Adrenal gland (tissue), 5 donors: ENCODE measurements at regions not wholly inside any gene's neighbourhood (a gene's known extent, or its start where the extent isn't known, plus 50 kb on each side); places are given as distances from the start of the nearest gene placed in this dataset.

Experiments used
- POLR2A ChIP-seq, 2 donors: fragments of 450-650 bp; IDR thresholded peaks; one replicate each; pipeline ENCODE4 v1.6.1; 2017; ENCODE audit warnings: antibody characterized with exemption in 2 of 2, mild to moderate bottlenecking in 2 of 2, moderate library complexity in 1 of 2
- TF ChIP-seq, protein P1 (sequence below), 6 experiments: fragments of 450-650 bp in 4 of 6; fragments of 200-600 bp in 2 of 6; sonication (generic) in 1 of 6; IDR thresholded peaks; 1 replicate in 5 of 6; 2 replicates in 1 of 6; pipeline versions ENCODE4 v1.5.1 to v1.8.0; 2016 to 2021; ENCODE audit warnings: antibody characterized with exemption in 6 of 6, mild to moderate bottlenecking in 2 of 6, moderate library complexity in 1 of 6
- donor health status: DM: no; HTN: no; CAD: no.

DNA sequence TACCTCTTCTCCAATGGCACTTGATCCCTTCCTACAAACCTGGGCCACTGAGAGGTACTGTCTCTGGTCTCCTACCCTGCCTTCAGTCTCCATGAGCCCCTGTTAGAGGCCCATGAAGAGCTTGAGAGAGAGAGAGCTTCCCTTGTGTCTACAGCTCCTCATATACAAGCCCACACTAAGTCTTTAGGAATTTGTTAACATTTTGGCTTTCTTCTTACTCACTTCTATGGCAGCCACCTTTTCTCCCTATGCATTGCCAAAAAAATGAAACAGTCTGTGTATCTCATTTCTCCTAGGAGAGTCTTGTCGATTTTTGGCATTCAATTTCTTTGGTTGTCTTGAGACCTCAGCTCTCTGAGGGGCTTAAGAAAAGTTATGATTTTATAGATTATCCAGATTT is 90.9 kb upstream of the LNX1 start:
- TF ChIP-seq, protein P1, sequence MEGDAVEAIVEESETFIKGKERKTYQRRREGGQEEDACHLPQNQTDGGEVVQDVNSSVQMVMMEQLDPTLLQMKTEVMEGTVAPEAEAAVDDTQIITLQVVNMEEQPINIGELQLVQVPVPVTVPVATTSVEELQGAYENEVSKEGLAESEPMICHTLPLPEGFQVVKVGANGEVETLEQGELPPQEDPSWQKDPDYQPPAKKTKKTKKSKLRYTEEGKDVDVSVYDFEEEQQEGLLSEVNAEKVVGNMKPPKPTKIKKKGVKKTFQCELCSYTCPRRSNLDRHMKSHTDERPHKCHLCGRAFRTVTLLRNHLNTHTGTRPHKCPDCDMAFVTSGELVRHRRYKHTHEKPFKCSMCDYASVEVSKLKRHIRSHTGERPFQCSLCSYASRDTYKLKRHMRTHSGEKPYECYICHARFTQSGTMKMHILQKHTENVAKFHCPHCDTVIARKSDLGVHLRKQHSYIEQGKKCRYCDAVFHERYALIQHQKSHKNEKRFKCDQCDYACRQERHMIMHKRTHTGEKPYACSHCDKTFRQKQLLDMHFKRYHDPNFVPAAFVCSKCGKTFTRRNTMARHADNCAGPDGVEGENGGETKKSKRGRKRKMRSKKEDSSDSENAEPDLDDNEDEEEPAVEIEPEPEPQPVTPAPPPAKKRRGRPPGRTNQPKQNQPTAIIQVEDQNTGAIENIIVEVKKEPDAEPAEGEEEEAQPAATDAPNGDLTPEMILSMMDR (IDR thresholded peaks at IDR 0.05), result no peak
- TF ChIP-seq POLR2A (IDR thresholded peaks at IDR 0.05), result no peak
